Neuronal stem cell (in vitro differentiated cells): ENCODE measurements at regions not wholly inside any gene's neighbourhood (a gene's known extent, or its start where the extent isn't known, plus 50 kb on each side); places are given as distances from the start of the nearest gene placed in this dataset.

Experiments used
- DNase-seq: peaks from one replicate; pipeline ENCODE4 v3.0.0-alpha.2; 2013; ENCODE audit warnings: low spot score
- H2AFZ ChIP-seq: one replicate; pipeline ENCODE4 v1.6.1; 2013; ENCODE audit warnings: mild to moderate bottlenecking, low read length, inconsistent platforms
- H2AK5ac ChIP-seq: 2 replicates; pipeline ENCODE4 v1.6.1; 2013; ENCODE audit warnings: low read depth, mild to moderate bottlenecking, inconsistent platforms, low read length, moderate library complexity, mixed read lengths
- H2BK120ac ChIP-seq: 2 replicates; pipeline ENCODE4 v1.6.1; 2013; ENCODE audit warnings: low read depth, mild to moderate bottlenecking, inconsistent platforms, low read length, moderate library complexity, mixed read lengths
- H2BK12ac ChIP-seq: one replicate; pipeline ENCODE4 v1.6.1; 2013; ENCODE audit warnings: low read length, inconsistent platforms
- H2BK15ac ChIP-seq: 2 replicates; pipeline ENCODE4 v1.6.1; 2013; ENCODE audit warnings: mild to moderate bottlenecking, low read length, inconsistent platforms, mixed read lengths
- H2BK5ac ChIP-seq: one replicate; pipeline ENCODE4 v1.6.1; 2013; ENCODE audit warnings: inconsistent platforms, mild to moderate bottlenecking, low read length, moderate library complexity
- H3K14ac ChIP-seq: one replicate; pipeline ENCODE4 v1.6.1; 2013; ENCODE audit warnings: low read length, inconsistent platforms
- H3K18ac ChIP-seq: 2 replicates; pipeline ENCODE4 v1.6.1; 2013; ENCODE audit warnings: low read length, inconsistent platforms
- H3K23ac ChIP-seq: 2 replicates; pipeline ENCODE4 v1.6.1; 2013; ENCODE audit warnings: low read depth, mild to moderate bottlenecking, mixed read lengths, low read length, inconsistent platforms; ENCODE audit not compliant: poor library complexity
- H3K27ac ChIP-seq: replicated peaks from 3 replicates; pipeline ENCODE4 v1.5.1; 2013; ENCODE audit warnings: low read length, inconsistent platforms
- H3K27me3 ChIP-seq, 3 experiments: 2 replicates each; pipeline ENCODE4 v1.6.1; 2013; ENCODE audit warnings: low read length in 3 of 3, mild to moderate bottlenecking in 2 of 3, inconsistent platforms in 1 of 3, low read depth in 1 of 3, mixed read lengths in 1 of 3, moderate library complexity in 1 of 3; ENCODE audit not compliant: control insufficient read depth in 3 of 3, insufficient read depth in 3 of 3
- H3K36me3 ChIP-seq, 2 donors: replicated peaks in 1 of 2; 2 replicates each; pipeline ENCODE4 v1.6.1; 2013; ENCODE audit warnings: low read length in 2 of 2; ENCODE audit not compliant: control insufficient read depth in 2 of 2, insufficient read depth in 2 of 2
- H3K4ac ChIP-seq: 2 replicates; pipeline ENCODE4 v1.6.1; 2013; ENCODE audit warnings: inconsistent platforms, mild to moderate bottlenecking, low read length, moderate library complexity
- H3K4me1 ChIP-seq, 2 donors: 1 replicate in 1 of 2; 2 replicates in 1 of 2; pipeline ENCODE4 v1.6.1; 2013; ENCODE audit warnings: low read length in 2 of 2, low read depth in 1 of 2; ENCODE audit not compliant: control insufficient read depth in 2 of 2, insufficient read depth in 1 of 2
- H3K4me2 ChIP-seq: one replicate; pipeline ENCODE4 v1.6.1; 2013; ENCODE audit warnings: mild to moderate bottlenecking, low read length, inconsistent platforms; ENCODE audit not compliant: insufficient read depth, poor library complexity, severe bottlenecking
- H3K4me3 ChIP-seq, 2 donors: 2 replicates each; pipeline ENCODE4 v1.5.1; 2013; ENCODE audit warnings: low read length in 2 of 2, mild to moderate bottlenecking in 2 of 2, inconsistent platforms in 1 of 2, moderate library complexity in 1 of 2
- H3K79me1 ChIP-seq: one replicate; pipeline ENCODE4 v1.6.1; 2013; ENCODE audit warnings: low read depth, mild to moderate bottlenecking, inconsistent platforms, low read length, moderate library complexity
- H3K9ac ChIP-seq: one replicate; pipeline ENCODE4 v1.6.1; 2013; ENCODE audit warnings: mild to moderate bottlenecking, low read depth, low read length, inconsistent platforms; ENCODE audit not compliant: poor library complexity
- H3K9me3 ChIP-seq, 2 donors: replicated peaks in 1 of 2; 2 replicates each; pipeline versions ENCODE3 to v1.6.1; 2013; ENCODE audit warnings: low read length in 2 of 2, mild to moderate bottlenecking in 2 of 2, inconsistent platforms in 1 of 2, low read depth in 1 of 2, mixed read lengths in 1 of 2, moderate library complexity in 1 of 2; ENCODE audit not compliant: control insufficient read depth in 2 of 2, insufficient read depth in 1 of 2
- H4K8ac ChIP-seq: one replicate; pipeline ENCODE4 v1.6.1; 2013; ENCODE audit warnings: low read depth, mild to moderate bottlenecking, inconsistent platforms, low read length, moderate library complexity
- H4K91ac ChIP-seq: one replicate; pipeline ENCODE4 v1.6.1; 2013; ENCODE audit warnings: low read length, low read depth, mild to moderate bottlenecking, inconsistent platforms; ENCODE audit not compliant: poor library complexity
- WGBS, 2 donors: extraction: QIAGEN DNeasy Blood & Tissue Kit; methylation state at CpG; one replicate each; pipeline ENCODE4 v1.1.7; 2013; ENCODE audit warnings: missing lambda C conversion rate in 2 of 2, mixed read lengths in 1 of 2; ENCODE audit not compliant: insufficient read length in 2 of 2, insufficient replicate concordance in 1 of 2; ENCODE audit errors: extremely low coverage in 2 of 2; 5-methylcytosine and 5-hydroxymethylcytosine counted together

- Histone ChIP-seq H2AK5ac (no peak overlapping the region), H4K8ac (no peak overlapping the region), H2BK5ac (no peak overlapping the region), H2BK15ac (no peak overlapping the region), H3K36me3 (no peaks in the 10 kb centered on the region), H2BK120ac (no peak overlapping the region), H3K79me1 (no peaks in the 10 kb centered on the region), H3K14ac (no peak overlapping the region), H3K9ac (no peak overlapping the region), H3K4me2 (no peak overlapping the region), H3K4ac (no peak overlapping the region), H3K4me3 (no peak overlapping the region), H3K4me1 (no peaks in the 10 kb centered on the region), H2BK12ac (no peak overlapping the region), H3K27ac (no peak overlapping the region), H3K23ac (no peak overlapping the region), H3K9me3 (no peaks in the 10 kb centered on the region), H2AFZ (no peak overlapping the region), H4K91ac (no peak overlapping the region), H3K18ac (no peak overlapping the region), H3K27me3 (no peaks in the 10 kb centered on the region)
- no CpG with 5 or more reads among the region's 1 CpG for WGBS, 2 donors
- DNase-seq, result no peak
These were observed 811.6 kb upstream of the GOT2 start for GRCh38 chr16:59545721-59546120.

DNA sequence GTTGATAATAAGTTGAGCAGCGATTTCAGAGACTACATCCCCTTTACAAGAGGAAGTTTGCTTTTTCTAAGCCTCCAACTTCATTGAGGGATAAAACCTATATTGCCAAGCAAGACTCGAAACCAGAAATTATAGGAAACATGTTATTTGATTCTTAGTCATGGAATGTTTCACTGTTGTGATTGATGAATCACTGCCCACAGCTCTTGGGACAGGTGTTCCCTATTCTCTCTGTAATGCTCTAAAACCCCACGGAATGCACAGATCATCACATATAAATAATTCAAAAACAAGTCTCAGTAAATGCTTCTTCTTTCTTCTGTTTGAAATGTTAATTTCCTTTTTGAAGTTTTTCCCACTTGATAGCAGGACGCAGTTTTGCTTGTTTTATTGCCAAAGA is 809.5 kb upstream of the GOT2 start:
- H2BK15ac ChIP-seq, result no peak overlapping the region
- H2BK120ac ChIP-seq, result no peak overlapping the region
- H4K91ac ChIP-seq, result no peak overlapping the region
- no peaks in the 10 kb centered on the region for H3K9me3 ChIP-seq
- WGBS, 2 donors, result no CpG with 5 or more reads among the region's 4 CpGs
- no peak overlapping the region for H2BK12ac ChIP-seq
- no peaks in the 10 kb centered on the region for H3K36me3 ChIP-seq
- no peak overlapping the region for H3K14ac ChIP-seq
- no peak overlapping the region for H3K4ac ChIP-seq
- no peak overlapping the region for H3K18ac ChIP-seq
- H2AFZ ChIP-seq, result no peak overlapping the region
- no peaks in the 10 kb centered on the region for H3K79me1 ChIP-seq
- no peak overlapping the region for H3K23ac ChIP-seq
- H3K9ac ChIP-seq, result no peak overlapping the region
- H3K27ac ChIP-seq, result no peak overlapping the region
- H3K4me2 ChIP-seq, result no peak overlapping the region
- no peak for DNase-seq
- no peak overlapping the region for H2AK5ac ChIP-seq
- H3K27me3 ChIP-seq, result no peaks in the 10 kb centered on the region
- H3K4me3 ChIP-seq, result no peak overlapping the region
- no peak overlapping the region for H4K8ac ChIP-seq
- H3K4me1 ChIP-seq, result no peaks in the 10 kb centered on the region
- H2BK5ac ChIP-seq, result no peak overlapping the region

GRCh38 chr16:59540621-59541020 is 806.5 kb upstream of the GOT2 start:
- H3K14ac ChIP-seq, result no peak overlapping the region
- no peak overlapping the region for H2AK5ac ChIP-seq
- H2BK5ac ChIP-seq, result no peak overlapping the region
- no peaks in the 10 kb centered on the region for H3K9me3 ChIP-seq
- no peaks in the 10 kb centered on the region for H3K36me3 ChIP-seq
- H4K8ac ChIP-seq, result no peak overlapping the region
- H4K91ac ChIP-seq, result no peak overlapping the region
- H2BK12ac ChIP-seq, result no peak overlapping the region
- H3K4me3 ChIP-seq, result no peak overlapping the region
- H3K4me1 ChIP-seq, result no peaks in the 10 kb centered on the region
- no peak overlapping the region for H3K9ac ChIP-seq
- H3K4me2 ChIP-seq, result no peak overlapping the region
- no peak for DNase-seq
- no peak overlapping the region for H3K23ac ChIP-seq
- WGBS, 2 donors, result no CpG with 5 or more reads among the region's 8 CpGs
- no peaks in the 10 kb centered on the region for H3K27me3 ChIP-seq
- H3K79me1 ChIP-seq, result no peaks in the 10 kb centered on the region
- H2AFZ ChIP-seq, result no peak overlapping the region
- H3K27ac ChIP-seq, result no peak overlapping the region
- no peak overlapping the region for H3K4ac ChIP-seq
- no peak overlapping the region for H2BK120ac ChIP-seq
- no peak overlapping the region for H2BK15ac ChIP-seq
- H3K18ac ChIP-seq, result no peak overlapping the region

DNA sequence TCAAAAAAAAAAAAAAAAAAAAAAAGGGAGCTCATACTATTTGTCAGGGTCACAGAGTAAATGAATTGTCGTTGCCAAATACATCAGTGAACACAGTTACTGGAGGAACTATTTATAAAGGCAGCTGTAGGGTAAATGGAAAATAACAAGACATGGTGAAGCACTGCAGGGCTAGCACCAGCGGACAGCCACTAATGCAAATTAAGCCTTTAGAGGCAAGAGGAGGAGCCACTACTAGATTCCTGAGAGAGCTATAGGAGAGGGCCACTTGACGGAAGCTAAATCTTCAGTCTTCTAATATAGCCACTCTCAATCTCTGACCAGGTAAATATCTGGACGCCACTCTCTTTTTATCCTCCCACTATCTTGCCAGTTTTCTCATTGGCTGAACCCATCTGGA is 801.2 kb upstream of the GOT2 start:
- no peak overlapping the region for H2BK5ac ChIP-seq
- no peak overlapping the region for H3K14ac ChIP-seq
- H2BK120ac ChIP-seq, result no peak overlapping the region
- H3K36me3 ChIP-seq, result no peaks in the 10 kb centered on the region
- no peaks in the 10 kb centered on the region for H3K4me1 ChIP-seq
- no peak overlapping the region for H3K4me2 ChIP-seq
- H2BK15ac ChIP-seq, result no peak overlapping the region
- no CpG with 5 or more reads among the region's 4 CpGs for WGBS, 2 donors
- H3K27me3 ChIP-seq, result no peaks in the 10 kb centered on the region
- no peak overlapping the region for H3K4me3 ChIP-seq
- H3K4ac ChIP-seq, result no peak overlapping the region
- no peak overlapping the region for H2AK5ac ChIP-seq
- no peak overlapping the region for H3K23ac ChIP-seq
- DNase-seq, result no peak
- no peak overlapping the region for H4K8ac ChIP-seq
- no peak overlapping the region for H3K18ac ChIP-seq
- no peak overlapping the region for H4K91ac ChIP-seq
- no peak overlapping the region for H2AFZ ChIP-seq
- H3K9me3 ChIP-seq, result no peaks in the 10 kb centered on the region
- no peaks in the 10 kb centered on the region for H3K79me1 ChIP-seq
- no peak overlapping the region for H3K9ac ChIP-seq
- no peak overlapping the region for H3K27ac ChIP-seq
- no peak overlapping the region for H2BK12ac ChIP-seq
